Sigmoid colon (tissue), 6 donors: ENCODE measurements at regions not wholly inside any gene's neighbourhood (a gene's known extent, or its start where the extent isn't known, plus 50 kb on each side); places are given as distances from the start of the nearest gene placed in this dataset.

Source experiments
- DNase-seq: peaks from one replicate; pipeline ENCODE4 v3.0.0-alpha.2; 2019
- H3K27ac ChIP-seq, 4 donors: fragments of 200-600 bp; sonication (generic); one replicate each; pipeline ENCODE4 v1.5.1; 2016 to 2019; ENCODE audit warnings: mild to moderate bottlenecking in 1 of 4
- H3K27me3 ChIP-seq, 3 donors: fragments of 200-600 bp; sonication (generic); one replicate each; pipeline ENCODE4 v1.5.1; 2019; ENCODE audit warnings: mild to moderate bottlenecking in 1 of 3
- H3K36me3 ChIP-seq, 4 donors: fragments of 200-600 bp; sonication (generic); one replicate each; pipeline ENCODE4 v1.5.1; 2016 to 2019
- H3K4me1 ChIP-seq, 4 donors: fragments of 200-600 bp; sonication (generic); one replicate each; pipeline ENCODE4 v1.5.1; 2017 to 2019
- H3K4me3 ChIP-seq, 4 donors: fragments of 200-600 bp; sonication (generic); one replicate each; pipeline ENCODE4 v1.5.1; 2017 to 2019; ENCODE audit warnings: mild to moderate bottlenecking in 2 of 4, moderate library complexity in 1 of 4
- H3K9me3 ChIP-seq, 4 donors: fragments of 200-600 bp in 3 of 4; sonication (generic) in 3 of 4; one replicate each; pipeline versions ENCODE4 v1.5.1 to v1.6.1; 2013 to 2019
- CTCF ChIP-seq, 4 experiments: fragments of 450-650 bp in 3 of 4; fragments of 200-600 bp in 1 of 4; IDR thresholded peaks; one replicate each; pipeline ENCODE4 v1.5.1; 2016 to 2019; ENCODE audit warnings: antibody characterized with exemption in 4 of 4, mild to moderate bottlenecking in 3 of 4, moderate library complexity in 2 of 4
- EP300 ChIP-seq, 4 donors: sonication (generic); formaldehyde crosslinking; IDR thresholded peaks; one replicate each; pipeline ENCODE4 v1.6.1; 2017; ENCODE audit warnings: antibody characterized with exemption in 4 of 4
- POLR2A ChIP-seq, 2 donors: fragments of 450-650 bp; IDR thresholded peaks; one replicate each; pipeline ENCODE4 v1.6.1; 2016; ENCODE audit warnings: antibody characterized with exemption in 2 of 2, mild to moderate bottlenecking in 2 of 2, moderate library complexity in 2 of 2
- POLR2AphosphoS5 ChIP-seq, 4 donors: sonication (generic); formaldehyde crosslinking; IDR thresholded peaks; one replicate each; pipeline ENCODE4 v1.6.1; 2017; ENCODE audit warnings: antibody characterized with exemption in 4 of 4
- WGBS, 2 donors: extraction: QIAGEN DNeasy Blood & Tissue Kit; methylation state at CpG; one replicate each; pipeline ENCODE4 v1.1.7; 2013; 5-methylcytosine and 5-hydroxymethylcytosine counted together
- intact Hi-C: fragments of 100-400 bp; cut with DNase I; formaldehyde crosslinking; loops from one replicate; pipeline ENCODE4 v1.15.1; 2023
- donor health status: healthy with polysubstance abuse.
- donor health status: healthy.

- no peak for DNase-seq
- no peak for TF ChIP-seq EP300 (IDR thresholded peaks at IDR 0.05)
- Histone ChIP-seq H3K27ac (no peak overlapping the region), H3K27me3 (no peaks in the 10 kb centered on the region), H3K4me3 (no peak overlapping the region), H3K4me1 (no peaks in the 10 kb centered on the region), H3K36me3 (no peaks in the 10 kb centered on the region), H3K9me3 (no peaks in the 10 kb centered on the region)
- intact Hi-C loops = no loop called here
These were observed 336.0 kb downstream of the RPS4Y2 start for GRCh38 chrY:21091909-21092308.

- no peaks in the 10 kb centered on the region for H3K4me1 ChIP-seq
- 90 to 94% methylated on average over 2 of the region's 2 CpGs for WGBS, 2 donors
- no peak for TF ChIP-seq POLR2A (IDR thresholded peaks at IDR 0.05)
- no peak for TF ChIP-seq EP300 (IDR thresholded peaks at IDR 0.05)
- no peak for TF ChIP-seq POLR2AphosphoS5 (IDR thresholded peaks at IDR 0.05)
- no peak for TF ChIP-seq CTCF (IDR thresholded peaks at IDR 0.05)
- DNase-seq = no peak
- no peak overlapping the region for H3K27ac ChIP-seq
- H3K27me3 ChIP-seq = no peaks in the 10 kb centered on the region
- no peaks in the 10 kb centered on the region for H3K9me3 ChIP-seq
- no peaks in the 10 kb centered on the region for H3K36me3 ChIP-seq
- no peak overlapping the region for H3K4me3 ChIP-seq
- intact Hi-C loops = no loop called here
These were observed 346.6 kb downstream of the RPS4Y2 start for GRCh38 chrY:21102507-21102906.

GRCh38 chrY:21103885-21104284 lies 348.0 kb downstream of the RPS4Y2 start:
- H3K4me3 ChIP-seq = no peak overlapping the region
- no peaks in the 10 kb centered on the region for H3K9me3 ChIP-seq
- TF ChIP-seq POLR2A (IDR thresholded peaks at IDR 0.05) (no peak), POLR2AphosphoS5 (IDR thresholded peaks at IDR 0.05) (no peak), EP300 (IDR thresholded peaks at IDR 0.05) (no peak), CTCF (IDR thresholded peaks at IDR 0.05) (no peak)
- H3K4me1 ChIP-seq = no peaks in the 10 kb centered on the region
- H3K27ac ChIP-seq = no peak overlapping the region
- intact Hi-C loops = no loop called here
- WGBS, 2 donors = 93 to 96% methylated on average over 2 of the region's 2 CpGs
- H3K27me3 ChIP-seq = no peaks in the 10 kb centered on the region
- no peak for DNase-seq
- H3K36me3 ChIP-seq = no peaks in the 10 kb centered on the region

- Histone ChIP-seq H3K4me3 (no peak overlapping the region), H3K27ac (no peak overlapping the region), H3K4me1 (no peaks in the 10 kb centered on the region), H3K27me3 (no peaks in the 10 kb centered on the region), H3K36me3 (no peaks in the 10 kb centered on the region), H3K9me3 (no peaks in the 10 kb centered on the region)
- no peak for TF ChIP-seq POLR2AphosphoS5 (IDR thresholded peaks at IDR 0.05)
- TF ChIP-seq EP300 (IDR thresholded peaks at IDR 0.05) = no peak
- TF ChIP-seq POLR2A (IDR thresholded peaks at IDR 0.05) = no peak
- TF ChIP-seq CTCF (IDR thresholded peaks at IDR 0.05) = no peak
- intact Hi-C loops = no loop called here
- DNase-seq = no peak
- WGBS, 2 donors = 48 to 73% methylated on average over 1 of the region's 1 CpG
These were observed 349.6 kb downstream of the RPS4Y2 start for GRCh38 chrY:21105529-21105928.

GRCh38 chrY:21111313-21111712 lies 355.4 kb downstream of the RPS4Y2 start:
- WGBS, 2 donors = 82 to 96% methylated on average over 1 of the region's 1 CpG
- no peaks in the 10 kb centered on the region for H3K36me3 ChIP-seq
- H3K27me3 ChIP-seq = no peaks in the 10 kb centered on the region
- H3K9me3 ChIP-seq = no peaks in the 10 kb centered on the region
- no peak for DNase-seq
- no peak overlapping the region for H3K4me3 ChIP-seq
- TF ChIP-seq CTCF (IDR thresholded peaks at IDR 0.05) (no peak), POLR2AphosphoS5 (IDR thresholded peaks at IDR 0.05) (no peak), POLR2A (IDR thresholded peaks at IDR 0.05) (no peak), EP300 (IDR thresholded peaks at IDR 0.05) (no peak)
- intact Hi-C loops = no loop called here
- no peaks in the 10 kb centered on the region for H3K4me1 ChIP-seq
- no peak overlapping the region for H3K27ac ChIP-seq
